ENCODE measurements at regions not wholly inside any gene's neighbourhood (a gene's known extent, or its start where the extent isn't known, plus 50 kb on each side); places are given as distances from the start of the nearest gene placed in this dataset.
"Not testable (repeated sequence)": the region's sequence is repeated elsewhere in the genome, so short reads cannot be mapped to it uniquely, and the experiment has no call there.

GRCh38 chr9:7443541-7443940, 356.0 kb downstream of the DMAC1 start:
- DNase-seq (ENCODE audit: low read depth in 6 of 9, low spot score in 9 of 9) = no peak
- 99% methylated on average over 1 of the region's 1 CpG for WGBS

GRCh38 chr9:7439355-7439995, 360.1 kb downstream of the DMAC1 start:
- H3K9me3 ChIP-seq (ENCODE audit: control insufficient read depth in 2 of 2, insufficient read depth in 1 of 2, low read length in 1 of 2) = no peaks in the 10 kb centered on the region
- H3K4me3 ChIP-seq (ENCODE audit: low read length in 2 of 2) = no peak overlapping the region
- H3K27me3 ChIP-seq (ENCODE audit: control insufficient read depth in 2 of 2, insufficient read depth in 1 of 2, low read length in 1 of 2) = no peaks in the 10 kb centered on the region
- H3K27ac ChIP-seq (ENCODE audit: low read depth in 1 of 2, low read length in 1 of 2) = no peak overlapping the region
- H3K36me3 ChIP-seq (ENCODE audit: control insufficient read depth in 2 of 2, insufficient read depth in 2 of 2, low read length in 1 of 2) = no peaks in the 10 kb centered on the region
- no peak for DNase-seq (ENCODE audit: low read depth in 6 of 9, low spot score in 9 of 9)
- H3K4me1 ChIP-seq (ENCODE audit: control insufficient read depth in 2 of 2, insufficient read depth in 2 of 2, low read length in 2 of 2) = no peaks in the 10 kb centered on the region

More at GRCh38 chr9:7443541-7443940, 356.0 kb downstream of the DMAC1 start:
- no peak overlapping the region for H3K27ac ChIP-seq (ENCODE audit: low read depth in 1 of 2, low read length in 1 of 2)
- H3K9me3 ChIP-seq (ENCODE audit: control insufficient read depth in 2 of 2, insufficient read depth in 1 of 2, low read length in 1 of 2) = no peaks in the 10 kb centered on the region
- no peaks in the 10 kb centered on the region for H3K4me1 ChIP-seq (ENCODE audit: control insufficient read depth in 2 of 2, insufficient read depth in 2 of 2, low read length in 2 of 2)
- H3K36me3 ChIP-seq (ENCODE audit: control insufficient read depth in 2 of 2, insufficient read depth in 2 of 2, low read length in 1 of 2) = no peaks in the 10 kb centered on the region
- H3K4me3 ChIP-seq (ENCODE audit: low read length in 2 of 2) = no peak overlapping the region
- H3K27me3 ChIP-seq (ENCODE audit: control insufficient read depth in 2 of 2, insufficient read depth in 1 of 2, low read length in 1 of 2) = no peaks in the 10 kb centered on the region

DNA sequence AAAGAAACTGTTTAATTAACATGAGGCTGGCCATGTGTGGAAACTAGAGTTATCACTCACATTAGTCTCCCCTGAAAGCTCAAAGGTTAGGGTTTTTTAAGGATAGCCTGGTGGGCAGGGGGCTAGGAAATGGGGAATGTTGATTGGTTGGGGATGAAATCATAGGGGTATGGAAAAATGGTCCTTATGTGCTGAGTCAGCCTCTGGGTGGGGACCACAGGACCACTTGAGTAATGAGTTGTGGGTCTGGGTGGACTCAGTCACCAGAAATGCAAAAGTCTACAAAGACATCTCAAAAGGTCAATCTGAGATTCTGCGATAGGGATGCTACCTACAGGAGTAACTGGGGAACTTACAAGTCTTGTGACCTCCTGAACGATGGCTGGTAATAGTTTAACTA, 362.8 kb downstream of the DMAC1 start:
- 77% methylated on average over 2 of the region's 2 CpGs for WGBS
- Histone ChIP-seq H3K27ac (ENCODE audit: low read depth in 1 of 2, low read length in 1 of 2) (no peak overlapping the region), H3K4me1 (ENCODE audit: control insufficient read depth in 2 of 2, insufficient read depth in 2 of 2, low read length in 2 of 2) (no peaks in the 10 kb centered on the region), H3K9me3 (ENCODE audit: control insufficient read depth in 2 of 2, insufficient read depth in 1 of 2, low read length in 1 of 2) (peaks cover 0 to 4% of the 10 kb centered on the region in 2 donors), H3K4me3 (ENCODE audit: low read length in 2 of 2) (no peak overlapping the region), H3K27me3 (ENCODE audit: control insufficient read depth in 2 of 2, insufficient read depth in 1 of 2, low read length in 1 of 2) (no peaks in the 10 kb centered on the region), H3K36me3 (ENCODE audit: control insufficient read depth in 2 of 2, insufficient read depth in 2 of 2, low read length in 1 of 2) (no peaks in the 10 kb centered on the region)
- no peak for DNase-seq (ENCODE audit: low read depth in 6 of 9, low spot score in 9 of 9)

- H3K4me3 ChIP-seq (ENCODE audit: low read length in 2 of 2) = no peak overlapping the region
- no peak for DNase-seq (ENCODE audit: low read depth in 6 of 9, low spot score in 9 of 9)
- peaks cover 0 to 4% of the 10 kb centered on the region in 2 donors for H3K9me3 ChIP-seq (ENCODE audit: control insufficient read depth in 2 of 2, insufficient read depth in 1 of 2, low read length in 1 of 2)
- WGBS = 93% methylated on average over 3 of the region's 3 CpGs
- H3K27ac ChIP-seq (ENCODE audit: low read depth in 1 of 2, low read length in 1 of 2) = no peak overlapping the region
- H3K27me3 ChIP-seq (ENCODE audit: control insufficient read depth in 2 of 2, insufficient read depth in 1 of 2, low read length in 1 of 2) = no peaks in the 10 kb centered on the region
- no peaks in the 10 kb centered on the region for H3K36me3 ChIP-seq (ENCODE audit: control insufficient read depth in 2 of 2, insufficient read depth in 2 of 2, low read length in 1 of 2)
- H3K4me1 ChIP-seq (ENCODE audit: control insufficient read depth in 2 of 2, insufficient read depth in 2 of 2, low read length in 2 of 2) = no peaks in the 10 kb centered on the region
Observed at GRCh38 chr9:7433508-7434292, 365.9 kb downstream of the DMAC1 start.

- Histone ChIP-seq H3K36me3 (ENCODE audit: control insufficient read depth in 2 of 2, insufficient read depth in 2 of 2, low read length in 1 of 2) (no peaks in the 10 kb centered on the region), H3K4me3 (ENCODE audit: low read length in 2 of 2) (no peak overlapping the region), H3K4me1 (ENCODE audit: control insufficient read depth in 2 of 2, insufficient read depth in 2 of 2, low read length in 2 of 2) (no peaks in the 10 kb centered on the region), H3K9me3 (ENCODE audit: control insufficient read depth in 2 of 2, insufficient read depth in 1 of 2, low read length in 1 of 2) (peaks cover 0 to 4% of the 10 kb centered on the region in 2 donors), H3K27me3 (ENCODE audit: control insufficient read depth in 2 of 2, insufficient read depth in 1 of 2, low read length in 1 of 2) (no peaks in the 10 kb centered on the region), H3K27ac (ENCODE audit: low read depth in 1 of 2, low read length in 1 of 2) (no peak overlapping the region)
- no peak for DNase-seq (ENCODE audit: low read depth in 6 of 9, low spot score in 9 of 9)
- WGBS = 100% methylated on average over 2 of the region's 2 CpGs
Observed at GRCh38 chr9:7432989-7433388, 366.6 kb downstream of the DMAC1 start.

- H3K36me3 ChIP-seq (ENCODE audit: control insufficient read depth in 2 of 2, insufficient read depth in 2 of 2, low read length in 1 of 2); H3K4me1 ChIP-seq (ENCODE audit: control insufficient read depth in 2 of 2, insufficient read depth in 2 of 2, low read length in 2 of 2); H3K27ac ChIP-seq (ENCODE audit: low read depth in 1 of 2, low read length in 1 of 2); H3K27me3 ChIP-seq (ENCODE audit: control insufficient read depth in 2 of 2, insufficient read depth in 1 of 2, low read length in 1 of 2); DNase-seq (ENCODE audit: low read depth in 6 of 9, low spot score in 9 of 9); H3K4me3 ChIP-seq (ENCODE audit: low read length in 2 of 2); H3K9me3 ChIP-seq (ENCODE audit: control insufficient read depth in 2 of 2, insufficient read depth in 1 of 2, low read length in 1 of 2): not testable (repeated sequence)
- WGBS = 97% methylated on average over 1 of the region's 1 CpG
Observed at GRCh38 chr9:7417397-7417796, 382.2 kb downstream of the DMAC1 start.

- DNase-seq (ENCODE audit: low read depth in 6 of 9, low spot score in 9 of 9) = no peak
- no peaks in the 10 kb centered on the region for H3K27me3 ChIP-seq (ENCODE audit: control insufficient read depth in 2 of 2, insufficient read depth in 1 of 2, low read length in 1 of 2)
- H3K27ac ChIP-seq (ENCODE audit: low read depth in 1 of 2, low read length in 1 of 2) = no peak overlapping the region
- no peaks in the 10 kb centered on the region for H3K9me3 ChIP-seq (ENCODE audit: control insufficient read depth in 2 of 2, insufficient read depth in 1 of 2, low read length in 1 of 2)
- WGBS = 83% methylated on average over 1 of the region's 1 CpG
- no peaks in the 10 kb centered on the region for H3K36me3 ChIP-seq (ENCODE audit: control insufficient read depth in 2 of 2, insufficient read depth in 2 of 2, low read length in 1 of 2)
- no peak overlapping the region for H3K4me3 ChIP-seq (ENCODE audit: low read length in 2 of 2)
- no peaks in the 10 kb centered on the region for H3K4me1 ChIP-seq (ENCODE audit: control insufficient read depth in 2 of 2, insufficient read depth in 2 of 2, low read length in 2 of 2)
Observed at GRCh38 chr9:7415836-7416235, 383.7 kb downstream of the DMAC1 start.

DNA sequence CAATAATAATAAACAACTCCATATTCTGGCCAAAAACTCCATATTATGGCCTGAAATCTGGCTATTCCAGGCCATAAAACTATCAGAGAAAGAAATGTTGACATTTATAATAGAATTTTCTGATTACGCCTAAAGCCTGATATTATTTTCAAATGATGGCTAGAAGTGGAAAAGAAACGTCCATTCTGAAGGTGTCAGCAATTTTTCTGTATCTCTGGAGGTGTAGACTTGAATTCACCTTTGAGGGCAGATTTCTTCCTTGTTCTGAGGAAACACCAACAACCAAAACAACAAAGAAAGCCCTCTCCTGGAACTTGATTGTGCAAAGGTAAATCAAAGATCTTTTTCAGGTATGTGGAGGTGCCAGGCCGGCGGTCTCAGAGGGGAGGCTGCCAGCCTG, 390.7 kb downstream of the DMAC1 start:
- Histone ChIP-seq H3K4me1 (ENCODE audit: control insufficient read depth in 2 of 2, insufficient read depth in 2 of 2, low read length in 2 of 2) (peaks cover 4 to 5% of the 10 kb centered on the region in 2 donors), H3K27ac (ENCODE audit: low read depth in 1 of 2, low read length in 1 of 2) (no peak overlapping the region), H3K9me3 (ENCODE audit: control insufficient read depth in 2 of 2, insufficient read depth in 1 of 2, low read length in 1 of 2) (no peaks in the 10 kb centered on the region), H3K36me3 (ENCODE audit: control insufficient read depth in 2 of 2, insufficient read depth in 2 of 2, low read length in 1 of 2) (no peaks in the 10 kb centered on the region), H3K4me3 (ENCODE audit: low read length in 2 of 2) (no peak overlapping the region), H3K27me3 (ENCODE audit: control insufficient read depth in 2 of 2, insufficient read depth in 1 of 2, low read length in 1 of 2) (no peaks in the 10 kb centered on the region)
- DNase-seq (ENCODE audit: low read depth in 6 of 9, low spot score in 9 of 9) = no peak
- WGBS = 98% methylated on average over 4 of the region's 4 CpGs

- Histone ChIP-seq H3K27ac (ENCODE audit: low read depth in 1 of 2, low read length in 1 of 2) (no peak overlapping the region), H3K27me3 (ENCODE audit: control insufficient read depth in 2 of 2, insufficient read depth in 1 of 2, low read length in 1 of 2) (no peaks in the 10 kb centered on the region), H3K36me3 (ENCODE audit: control insufficient read depth in 2 of 2, insufficient read depth in 2 of 2, low read length in 1 of 2) (no peaks in the 10 kb centered on the region), H3K4me3 (ENCODE audit: low read length in 2 of 2) (no peak overlapping the region), H3K9me3 (ENCODE audit: control insufficient read depth in 2 of 2, insufficient read depth in 1 of 2, low read length in 1 of 2) (no peaks in the 10 kb centered on the region), H3K4me1 (ENCODE audit: control insufficient read depth in 2 of 2, insufficient read depth in 2 of 2, low read length in 2 of 2) (peaks cover 5 to 10% of the 10 kb centered on the region in 2 donors)
- DNase-seq (ENCODE audit: low read depth in 6 of 9, low spot score in 9 of 9) = no peak
- WGBS = 98% methylated on average over 3 of the region's 3 CpGs
Observed at GRCh38 chr9:7407246-7407645, 392.3 kb downstream of the DMAC1 start.

Measured in thymus (tissue), 11 donors.